OCI-LY1 (cell line): ENCODE measurements at regions not wholly inside any gene's neighbourhood (a gene's known extent, or its start where the extent isn't known, plus 50 kb on each side); places are given as distances from the start of the nearest gene placed in this dataset.

Source experiments
- H2AFZ ChIP-seq: fragments of 200-600 bp; sonication (generic), shearing (Covaris generic); 2 replicates; pipeline ENCODE4 v1.6.0; 2014; ENCODE audit warnings: antibody characterized with exemption, mild to moderate bottlenecking, low read length
- H3F3A ChIP-seq: fragments of 200-600 bp; sonication (generic), shearing (Covaris generic); 2 replicates; pipeline ENCODE4 v1.6.0; 2014; ENCODE audit warnings: mild to moderate bottlenecking, antibody characterized with exemption, low read length, moderate library complexity; ENCODE audit not compliant: insufficient read depth
- H3K27ac ChIP-seq: fragments of 200-600 bp; sonication (generic); 2 replicates; pipeline ENCODE4 v1.5.1; 2014; ENCODE audit warnings: low read length, mixed run types, mild to moderate bottlenecking, low read depth; ENCODE audit not compliant: poor library complexity, severe bottlenecking
- H3K27me3 ChIP-seq: fragments of 200-600 bp; sonication (generic); 2 replicates; pipeline ENCODE4 v1.6.0; 2014; ENCODE audit warnings: antibody characterized with exemption, mild to moderate bottlenecking, low read length, moderate library complexity; ENCODE audit not compliant: insufficient read depth
- H3K36me3 ChIP-seq: fragments of 200-600 bp; sonication (generic); 2 replicates; pipeline ENCODE4 v1.6.1; 2014; ENCODE audit warnings: mild to moderate bottlenecking, antibody characterized with exemption, low read length, moderate library complexity, mixed read lengths; ENCODE audit not compliant: insufficient read depth
- H3K4me1 ChIP-seq: fragments of 200-600 bp; sonication (generic); 2 replicates; pipeline ENCODE4 v1.5.1; 2014; ENCODE audit warnings: mild to moderate bottlenecking, low read length, moderate library complexity; ENCODE audit not compliant: insufficient read depth, severe bottlenecking
- H3K4me2 ChIP-seq: fragments of 200-600 bp; sonication (generic), shearing (Covaris generic); 2 replicates; pipeline ENCODE4 v1.6.1; 2014; ENCODE audit warnings: low read length
- H3K4me3 ChIP-seq: fragments of 200-600 bp; sonication (generic); 2 replicates; pipeline ENCODE4 v1.5.1; 2014; ENCODE audit warnings: low read length, low read depth, mild to moderate bottlenecking, mixed read lengths; ENCODE audit not compliant: poor library complexity, severe bottlenecking
- H3K79me2 ChIP-seq: fragments of 200-600 bp; shearing (Covaris generic); 2 replicates; pipeline ENCODE4 v1.6.1; 2016; ENCODE audit warnings: mixed run types, low read length, mixed read lengths; ENCODE audit not compliant: insufficient read depth
- H3K9ac ChIP-seq: fragments of 200-600 bp; sonication (generic), shearing (Covaris generic); 2 replicates; pipeline ENCODE4 v1.6.1; 2014; ENCODE audit warnings: mild to moderate bottlenecking, low read length, mixed read lengths
- H3K9me2 ChIP-seq: fragments of 200-600 bp; sonication (generic), shearing (Covaris generic); 2 replicates; pipeline ENCODE4 v1.6.1; 2014; ENCODE audit warnings: low read depth, mild to moderate bottlenecking, low read length, mixed read lengths
- H3K9me3 ChIP-seq: fragments of 200-600 bp; shearing (Covaris generic); 2 replicates; pipeline ENCODE4 v1.6.1; 2014; ENCODE audit warnings: low read length, mixed read lengths
- H4K20me1 ChIP-seq: fragments of 200-600 bp; sonication (generic), shearing (Covaris generic); 2 replicates; pipeline ENCODE4 v1.6.0; 2016; ENCODE audit warnings: mild to moderate bottlenecking, low read length; ENCODE audit not compliant: insufficient read depth
- CTCF ChIP-seq: fragments of 200-600 bp; sonication (generic), shearing (Covaris generic); IDR thresholded peaks from 2 replicates; pipeline ENCODE4 v1.5.1; 2017; ENCODE audit warnings: mild to moderate bottlenecking, antibody characterized with exemption, low read length, moderate library complexity, mixed read lengths
- EZH2 ChIP-seq: fragments of 200-600 bp; sonication (generic), shearing (Covaris generic); IDR thresholded peaks from 2 replicates; pipeline ENCODE4 v1.8.0; 2017; ENCODE audit warnings: borderline replicate concordance, mixed run types, mild to moderate bottlenecking, antibody characterized with exemption, low read length, moderate library complexity, mixed read lengths

- H3K4me1 ChIP-seq, result no peaks in the 10 kb centered on the region
- TF ChIP-seq EZH2 (no peak), CTCF (no peak)
- no peaks in the 10 kb centered on the region for H3K9me2 ChIP-seq
- no peaks in the 10 kb centered on the region for H3K9me3 ChIP-seq
- H3K4me3 ChIP-seq, result no peak overlapping the region
- H3K27ac ChIP-seq, result no peak overlapping the region
- H3K36me3 ChIP-seq, result no peaks in the 10 kb centered on the region
- no peak overlapping the region for H3K9ac ChIP-seq
- H3F3A ChIP-seq, result no peaks in the 10 kb centered on the region
- no peaks in the 10 kb centered on the region for H4K20me1 ChIP-seq
- H3K4me2 ChIP-seq, result no peak overlapping the region
- no peak overlapping the region for H2AFZ ChIP-seq
- H3K27me3 ChIP-seq, result no peaks in the 10 kb centered on the region; the same call in 1 of the 2 replicates
- no peaks in the 10 kb centered on the region for H3K79me2 ChIP-seq
Observed at GRCh38 chr12:116459916-116460663, 99.1 kb upstream of the MAP1LC3B2 start.

- no peaks in the 10 kb centered on the region for H3K4me1 ChIP-seq
- no peak overlapping the region for H3K4me2 ChIP-seq
- no peak overlapping the region for H2AFZ ChIP-seq
- H3K4me3 ChIP-seq, result no peak overlapping the region
- no peaks in the 10 kb centered on the region for H3K9me3 ChIP-seq
- no peaks in the 10 kb centered on the region for H3K79me2 ChIP-seq
- no peak overlapping the region for H3K9ac ChIP-seq
- H3K9me2 ChIP-seq, result no peaks in the 10 kb centered on the region
- TF ChIP-seq CTCF, result no peak
- TF ChIP-seq EZH2, result no peak
- H3K36me3 ChIP-seq, result no peaks in the 10 kb centered on the region
- no peak overlapping the region for H3K27ac ChIP-seq
- H3F3A ChIP-seq, result no peaks in the 10 kb centered on the region
- H4K20me1 ChIP-seq, result no peaks in the 10 kb centered on the region
- no peaks in the 10 kb centered on the region; the same call in 1 of the 2 replicates for H3K27me3 ChIP-seq
Observed at GRCh38 chr12:116461060-116461459, 98.1 kb upstream of the MAP1LC3B2 start.

GRCh38 chr12:116463366-116463765, 95.8 kb upstream of the MAP1LC3B2 start:
- Histone ChIP-seq H3K9ac (no peak overlapping the region), H4K20me1 (no peaks in the 10 kb centered on the region), H3K4me2 (no peak overlapping the region), H3K79me2 (no peaks in the 10 kb centered on the region), H2AFZ (no peak overlapping the region), H3K4me1 (no peaks in the 10 kb centered on the region), H3K9me3 (no peaks in the 10 kb centered on the region), H3F3A (no peaks in the 10 kb centered on the region), H3K36me3 (no peaks in the 10 kb centered on the region), H3K27me3 (no peaks in the 10 kb centered on the region; the same call in 1 of the 2 replicates), H3K27ac (no peak overlapping the region), H3K4me3 (no peak overlapping the region), H3K9me2 (no peaks in the 10 kb centered on the region)
- TF ChIP-seq EZH2 (no peak), CTCF (no peak)
